NCI-H524 treated with DMSO at 0.1 percent for 48 hours (cell line): ENCODE measurements at regions not wholly inside any gene's neighbourhood (a gene's known extent, or its start where the extent isn't known, plus 50 kb on each side); places are given as distances from the start of the nearest gene placed in this dataset.
"Not testable (repeated sequence)": the region's sequence is repeated elsewhere in the genome, so short reads cannot be mapped to it uniquely, and the experiment has no call there.

Source experiments
- DNase-seq: peaks from one replicate; lab custom pipeline; 2025; lab: John Stamatoyannopoulos, UW

GRCh38 chr16:29234536-29235275 is 171.8 kb downstream of the NPIPB11 start:
- DNase-seq: not testable (repeated sequence)

GRCh38 chr16:29233705-29234404 is 172.7 kb downstream of the NPIPB11 start:
- not testable (repeated sequence) for DNase-seq

GRCh38 chr16:29232811-29233704 is 173.5 kb downstream of the NPIPB11 start:
- no peak for DNase-seq

GRCh38 chr16:29232160-29232705 is 174.3 kb downstream of the NPIPB11 start:
- not testable (repeated sequence) for DNase-seq

- DNase-seq: no peak
Measured at GRCh38 chr16:29231244-29231643, 175.3 kb downstream of the NPIPB11 start.

GRCh38 chr16:29230671-29231096 is 175.8 kb downstream of the NPIPB11 start:
- DNase-seq: no peak

- not testable (repeated sequence) for DNase-seq
Measured at GRCh38 chr16:29230006-29230668, 176.4 kb downstream of the NPIPB11 start.

GRCh38 chr16:29229616-29230005 is 176.9 kb downstream of the NPIPB11 start:
- not testable (repeated sequence) for DNase-seq

- DNase-seq: not testable (repeated sequence)
Measured at GRCh38 chr16:29228664-29229611, 177.6 kb downstream of the NPIPB11 start.

GRCh38 chr16:29227751-29228663 is 178.5 kb downstream of the NPIPB11 start:
- DNase-seq: peak; percentile 34

- no peak for DNase-seq
Measured at GRCh38 chr16:29226782-29227181, 179.7 kb downstream of the NPIPB11 start.

GRCh38 chr16:29224675-29225074 is 181.8 kb downstream of the NPIPB11 start:
- not testable (repeated sequence) for DNase-seq

- not testable (repeated sequence) for DNase-seq
Measured at GRCh38 chr16:29222615-29223014, 183.9 kb downstream of the NPIPB11 start.

- DNase-seq: not testable (repeated sequence)
Measured at GRCh38 chr16:29222008-29222407, 184.5 kb downstream of the NPIPB11 start.

GRCh38 chr16:29221281-29221955 is 185.1 kb downstream of the NPIPB11 start:
- DNase-seq: not testable (repeated sequence)

GRCh38 chr16:29220647-29221191 is 185.8 kb downstream of the NPIPB11 start:
- DNase-seq: not testable (repeated sequence)

GRCh38 chr16:29219966-29220646 is 186.4 kb downstream of the NPIPB11 start:
- not testable (repeated sequence) for DNase-seq

GRCh38 chr16:29219562-29219961 is 186.9 kb downstream of the NPIPB11 start:
- not testable (repeated sequence) for DNase-seq
